Endothelial cell of umbilical vein (primary cell): ENCODE measurements at regions not wholly inside any gene's neighbourhood (a gene's known extent, or its start where the extent isn't known, plus 50 kb on each side); places are given as distances from the start of the nearest gene placed in this dataset.

ENCODE experiments used
- BruUV-seq: library from RNA; stranded (reverse); fragments of 400-500 nt; replicated peaks from 2 replicates; lab custom pipeline; 2021; lab: Mats Ljungman, UMichigan
- CTCF ChIA-PET: fragments of 300-600, 350-600 bp; sonication (Branson Sonifier 250); formaldehyde crosslinking; loops from one replicate; lab custom pipeline; 2021; ENCODE audit warnings: antibody characterized with exemption, inconsistent platforms; lab: Charles Lee
- POLR2A ChIA-PET: fragments of 300-600, 350-600 bp; sonication (Branson Sonifier 250); formaldehyde crosslinking; loops from one replicate; lab custom pipeline; 2021; ENCODE audit warnings: antibody characterized with exemption, inconsistent platforms; lab: Charles Lee
- DNase-seq: peaks from one replicate; pipeline ENCODE4 v3.0.0-alpha.2; 2011; ENCODE audit warnings: low read depth, low spot score
- FAIRE-seq: peaks from 2 replicates; lab custom pipeline; 2011; peaks lifted over from hg19 to GRCh38; lab: Jason Lieb, UNC
- H2AFZ ChIP-seq: 2 replicates; pipeline ENCODE4 v1.6.0; 2012; ENCODE audit warnings: low read depth, low read length, control low read depth, inconsistent platforms
- H3K27ac ChIP-seq: 2 replicates; pipeline ENCODE4 v1.5.1; 2011; ENCODE audit warnings: low read depth, mild to moderate bottlenecking, control low read depth, low read length, moderate library complexity; ENCODE audit not compliant: insufficient read depth
- H3K27me3 ChIP-seq, 2 experiments: 2 replicates each; pipeline versions ENCODE4 v1.6.0 to v1.6.1; 2011; ENCODE audit warnings: low read length in 2 of 2, mixed read lengths in 1 of 2; ENCODE audit not compliant: control insufficient read depth in 2 of 2, insufficient read depth in 2 of 2
- H3K36me3 ChIP-seq, 2 experiments: 2 replicates in 1 of 2; 3 replicates in 1 of 2; pipeline ENCODE4 v1.5.1; 2011; ENCODE audit warnings: low read length in 2 of 2, mild to moderate bottlenecking in 1 of 2, moderate library complexity in 1 of 2; ENCODE audit not compliant: control insufficient read depth in 2 of 2, insufficient read depth in 2 of 2; ENCODE audit errors: extremely low read depth in 1 of 2
- H3K4me1 ChIP-seq: 3 replicates; pipeline ENCODE4 v1.5.1; 2011; ENCODE audit warnings: mild to moderate bottlenecking, low read length; ENCODE audit not compliant: control insufficient read depth, insufficient read depth; ENCODE audit errors: extremely low read depth
- H3K4me2 ChIP-seq: 2 replicates; pipeline ENCODE4 v1.6.1; 2011; ENCODE audit warnings: low read length, control low read depth, mixed read lengths; ENCODE audit not compliant: insufficient read depth
- H3K4me3 ChIP-seq, 3 experiments: fragments of 200-600 bp in 1 of 3; sonication (generic), shearing (Covaris generic) in 1 of 3; replicated peaks in 1 of 3; 2 replicates each; pipeline ENCODE4 v1.5.1; 2011 to 2016; ENCODE audit warnings: control low read depth in 3 of 3, low read length in 3 of 3, mild to moderate bottlenecking in 2 of 3, inconsistent platforms in 1 of 3, low read depth in 1 of 3, moderate library complexity in 1 of 3; ENCODE audit not compliant: insufficient read depth in 1 of 3
- H3K79me2 ChIP-seq: 2 replicates; pipeline ENCODE4 v1.6.0; 2012; ENCODE audit warnings: low read length, inconsistent platforms; ENCODE audit not compliant: control insufficient read depth, insufficient read depth
- H3K9ac ChIP-seq: replicated peaks from 2 replicates; pipeline ENCODE3; 2011; ENCODE audit warnings: low read length, control low read depth; ENCODE audit not compliant: insufficient read depth; ENCODE audit errors: extremely low read depth
- H3K9me1 ChIP-seq: replicated peaks from 3 replicates; pipeline ENCODE4 v1.6.0; 2011; ENCODE audit warnings: mild to moderate bottlenecking, low read length; ENCODE audit not compliant: control insufficient read depth, insufficient read depth; ENCODE audit errors: extremely low read depth
- H3K9me3 ChIP-seq: replicated peaks from 2 replicates; pipeline ENCODE4 v1.5.1; 2012; ENCODE audit warnings: low read length, inconsistent platforms; ENCODE audit not compliant: control insufficient read depth, insufficient read depth
- H4K20me1 ChIP-seq: replicated peaks from 2 replicates; pipeline ENCODE3; 2011; ENCODE audit warnings: mild to moderate bottlenecking, low read length; ENCODE audit not compliant: control insufficient read depth, insufficient read depth; ENCODE audit errors: extremely low read depth
- EZH2 ChIP-seq: IDR thresholded peaks from 2 replicates; pipeline ENCODE4 v1.6.1; 2012; ENCODE audit warnings: borderline replicate concordance, low read depth, mild to moderate bottlenecking, moderate library complexity, low read length, inconsistent platforms; ENCODE audit not compliant: severe bottlenecking
- FOS ChIP-seq: IDR thresholded peaks from 2 replicates; pipeline ENCODE4 v1.6.1; 2011; ENCODE audit warnings: mild to moderate bottlenecking, low read length, moderate library complexity, borderline replicate concordance; ENCODE audit not compliant: insufficient read depth
- GATA2 ChIP-seq: IDR thresholded peaks from 2 replicates; pipeline ENCODE4 v1.7.0; 2011; ENCODE audit warnings: low read depth, mild to moderate bottlenecking, moderate library complexity, mixed read lengths, low read length; ENCODE audit not compliant: insufficient read length, insufficient read depth
- JUN ChIP-seq: IDR thresholded peaks from 2 replicates; pipeline ENCODE4 v1.6.1; 2011; ENCODE audit warnings: borderline replicate concordance, low read depth; ENCODE audit not compliant: insufficient read length, insufficient read depth
- MYC ChIP-seq: IDR thresholded peaks from one replicate; pipeline ENCODE4 v1.6.1; 2011; ENCODE audit warnings: mild to moderate bottlenecking, low read depth, low read length
- POLR2A ChIP-seq: IDR thresholded peaks from 2 replicates; pipeline ENCODE4 v1.6.1; 2012; ENCODE audit warnings: low read depth, mild to moderate bottlenecking, control low read depth, low read length
- POLR2AphosphoS5 ChIP-seq: IDR thresholded peaks from 2 replicates; pipeline ENCODE4 v1.6.1; 2012; ENCODE audit warnings: low read depth, mild to moderate bottlenecking, control low read depth, low read length, moderate library complexity; ENCODE audit not compliant: insufficient read depth
- dilution Hi-C: fragments of 300-500 bp; cut with MboI; formaldehyde crosslinking; loops from one replicate; pipeline ENCODE4 v1.15.0; 2019; ENCODE audit warnings: low sequenced_read_pairs; ENCODE audit not compliant: extremely low pct_ligation_motif_present
- intact Hi-C: fragments of 100-400 bp; cut with micrococcal nuclease; formaldehyde crosslinking; loops from one replicate; pipeline ENCODE4 v1.10.0; 2022
- TF ChIP-seq, protein P1 (sequence below): IDR thresholded peaks from 2 replicates; pipeline ENCODE4 v1.6.1; 2011; ENCODE audit not compliant: insufficient read depth, insufficient read length
- TF ChIP-seq, protein P2 (sequence below), 2 donors: IDR thresholded peaks; 1 replicate in 1 of 2; 2 replicates in 1 of 2; pipeline ENCODE4 v1.5.1; 2011; ENCODE audit warnings: low read length in 2 of 2, mild to moderate bottlenecking in 2 of 2, moderate library complexity in 2 of 2, control low read depth in 1 of 2, inconsistent platforms in 1 of 2, low read depth in 1 of 2; ENCODE audit not compliant: insufficient read depth in 1 of 2; ENCODE audit errors: extremely low read depth in 1 of 2

- POLR2A ChIA-PET, result no interaction called here
- Histone ChIP-seq H3K9me3 (no peaks in the 10 kb centered on the region), H3K36me3 (no peaks in the 10 kb centered on the region), H3K79me2 (no peaks in the 10 kb centered on the region), H3K27me3 (no peaks in the 10 kb centered on the region), H3K4me1 (no peaks in the 10 kb centered on the region), H3K27ac (no peak overlapping the region), H4K20me1 (no peaks in the 10 kb centered on the region), H3K9ac (no peak overlapping the region), H3K4me3 (no peak overlapping the region), H3K9me1 (no peaks in the 10 kb centered on the region), H2AFZ (no peak overlapping the region), H3K4me2 (no peak overlapping the region)
- DNase-seq (no peak), FAIRE-seq (no peak)
- TF ChIP-seq, protein P1, sequence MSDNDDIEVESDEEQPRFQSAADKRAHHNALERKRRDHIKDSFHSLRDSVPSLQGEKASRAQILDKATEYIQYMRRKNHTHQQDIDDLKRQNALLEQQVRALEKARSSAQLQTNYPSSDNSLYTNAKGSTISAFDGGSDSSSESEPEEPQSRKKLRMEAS, result no peak
- no peak for TF ChIP-seq GATA2
- TF ChIP-seq, protein P2, sequence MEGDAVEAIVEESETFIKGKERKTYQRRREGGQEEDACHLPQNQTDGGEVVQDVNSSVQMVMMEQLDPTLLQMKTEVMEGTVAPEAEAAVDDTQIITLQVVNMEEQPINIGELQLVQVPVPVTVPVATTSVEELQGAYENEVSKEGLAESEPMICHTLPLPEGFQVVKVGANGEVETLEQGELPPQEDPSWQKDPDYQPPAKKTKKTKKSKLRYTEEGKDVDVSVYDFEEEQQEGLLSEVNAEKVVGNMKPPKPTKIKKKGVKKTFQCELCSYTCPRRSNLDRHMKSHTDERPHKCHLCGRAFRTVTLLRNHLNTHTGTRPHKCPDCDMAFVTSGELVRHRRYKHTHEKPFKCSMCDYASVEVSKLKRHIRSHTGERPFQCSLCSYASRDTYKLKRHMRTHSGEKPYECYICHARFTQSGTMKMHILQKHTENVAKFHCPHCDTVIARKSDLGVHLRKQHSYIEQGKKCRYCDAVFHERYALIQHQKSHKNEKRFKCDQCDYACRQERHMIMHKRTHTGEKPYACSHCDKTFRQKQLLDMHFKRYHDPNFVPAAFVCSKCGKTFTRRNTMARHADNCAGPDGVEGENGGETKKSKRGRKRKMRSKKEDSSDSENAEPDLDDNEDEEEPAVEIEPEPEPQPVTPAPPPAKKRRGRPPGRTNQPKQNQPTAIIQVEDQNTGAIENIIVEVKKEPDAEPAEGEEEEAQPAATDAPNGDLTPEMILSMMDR (IDR thresholded peaks at IDR 0.05; ENCODE audit: extremely low read depth in 1 of 2, insufficient read depth in 1 of 2, low read depth in 1 of 2, low read length in 2 of 2), result no peak
- TF ChIP-seq FOS, result no peak
- no peak for TF ChIP-seq MYC
- no peak for TF ChIP-seq POLR2AphosphoS5
- no peak for TF ChIP-seq EZH2
- no peak for TF ChIP-seq POLR2A
- no peak for TF ChIP-seq JUN
- CTCF ChIA-PET, result interaction anchor here (1.0 to 1.1 kb wide), 3 partner anchors 7 to 41 kb away, joined by 3 read pairs; no protein-coding TSS in a partner anchor
- dilution Hi-C loops (no loop called here), intact Hi-C loops (no loop called here)
- BruUV-seq, result no TSS peak
Observed at GRCh38 chr2:145258903-145259579, 739.1 kb upstream of the ZEB2 start.
